ENCODE measurements at regions not wholly inside any gene's neighbourhood (a gene's known extent, or its start where the extent isn't known, plus 50 kb on each side); places are given as distances from the start of the nearest gene placed in this dataset.
A peak's percentile ranks its signal among the peaks of the same experiment; 100 is the strongest.
"Not testable (repeated sequence)": the region's sequence is repeated elsewhere in the genome, so short reads cannot be mapped to it uniquely, and the experiment has no call there.

DNA sequence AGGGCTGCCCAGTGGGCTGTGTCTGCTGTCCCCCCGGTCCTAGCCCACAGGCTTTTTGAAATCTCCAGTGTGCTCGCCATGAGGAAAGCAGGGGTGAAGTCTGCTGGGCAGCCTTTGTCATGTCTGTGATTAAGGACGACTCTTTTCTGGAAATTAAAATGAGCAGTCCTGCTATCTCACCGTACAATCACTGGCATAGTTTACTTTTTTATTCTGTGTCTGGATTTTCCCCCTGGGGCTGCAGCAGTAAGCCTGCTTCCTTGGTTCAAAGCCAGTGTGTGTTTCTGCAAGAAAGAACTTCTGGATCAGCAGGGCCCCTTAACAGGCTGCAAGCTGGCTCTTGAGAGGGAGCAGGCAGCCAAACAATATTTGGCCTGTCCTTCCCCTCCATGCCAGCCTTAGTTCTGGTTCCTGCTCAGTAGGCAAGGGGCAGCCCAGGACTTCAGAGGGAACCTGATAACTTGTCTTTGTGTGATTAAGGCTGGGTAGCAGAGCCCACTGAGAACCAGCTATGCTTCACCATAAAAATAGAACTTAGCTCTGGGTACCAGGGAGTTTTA, 310.1 kb upstream of the PLGLB2 start:
- peaks cover 12% of the 10 kb centered on the region for H3K4me1 Mint-ChIP-seq (ENCODE audit: low read depth)
- DNase-seq; H3K27me3 Mint-ChIP-seq (ENCODE audit: low read depth); H3K9me3 Mint-ChIP-seq; intact Hi-C loops (cut with micrococcal nuclease); H3K27ac Mint-ChIP-seq; CTCF ChIA-PET; H3K36me3 Mint-ChIP-seq (ENCODE audit: low read depth); H3K4me3 Mint-ChIP-seq: not testable (repeated sequence)

DNA sequence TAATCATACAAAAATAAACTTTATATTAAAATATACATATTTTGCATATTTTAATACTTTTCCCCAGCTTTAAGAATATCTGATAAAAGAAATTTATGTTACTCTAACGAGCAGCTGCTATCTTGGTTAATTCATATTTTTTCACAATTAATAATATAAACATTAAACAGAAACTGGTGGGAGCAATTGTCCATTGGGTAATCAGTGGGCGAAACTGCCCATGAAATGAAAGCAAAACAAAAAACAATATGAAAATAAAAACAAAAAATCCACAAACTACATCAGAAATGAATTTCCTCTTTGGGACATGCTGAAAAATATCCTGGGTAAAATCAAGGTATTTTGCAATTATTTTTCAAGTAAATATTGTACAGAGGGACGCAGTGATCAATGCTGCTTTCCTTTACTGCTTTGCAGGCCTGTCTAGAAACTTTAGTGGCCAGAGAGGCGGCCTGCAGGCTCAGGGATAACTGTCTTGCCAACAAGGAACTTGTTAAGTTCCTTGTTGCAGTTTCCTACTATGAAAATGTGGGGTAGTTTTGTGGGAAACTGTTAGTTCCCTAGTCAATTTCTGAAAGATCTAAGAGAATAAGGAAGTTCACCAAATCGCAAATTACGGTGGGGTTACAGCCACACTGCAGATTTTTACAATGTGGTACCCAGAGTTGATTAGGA, 309.0 kb upstream of the PLGLB2 start:
- intact Hi-C loops (cut with micrococcal nuclease); H3K4me3 Mint-ChIP-seq; DNase-seq; H3K27ac Mint-ChIP-seq; CTCF ChIA-PET; H3K36me3 Mint-ChIP-seq (ENCODE audit: low read depth); H3K27me3 Mint-ChIP-seq (ENCODE audit: low read depth); H3K9me3 Mint-ChIP-seq: not testable (repeated sequence)
- peaks cover 15% of the 10 kb centered on the region for H3K4me1 Mint-ChIP-seq (ENCODE audit: low read depth)

DNA sequence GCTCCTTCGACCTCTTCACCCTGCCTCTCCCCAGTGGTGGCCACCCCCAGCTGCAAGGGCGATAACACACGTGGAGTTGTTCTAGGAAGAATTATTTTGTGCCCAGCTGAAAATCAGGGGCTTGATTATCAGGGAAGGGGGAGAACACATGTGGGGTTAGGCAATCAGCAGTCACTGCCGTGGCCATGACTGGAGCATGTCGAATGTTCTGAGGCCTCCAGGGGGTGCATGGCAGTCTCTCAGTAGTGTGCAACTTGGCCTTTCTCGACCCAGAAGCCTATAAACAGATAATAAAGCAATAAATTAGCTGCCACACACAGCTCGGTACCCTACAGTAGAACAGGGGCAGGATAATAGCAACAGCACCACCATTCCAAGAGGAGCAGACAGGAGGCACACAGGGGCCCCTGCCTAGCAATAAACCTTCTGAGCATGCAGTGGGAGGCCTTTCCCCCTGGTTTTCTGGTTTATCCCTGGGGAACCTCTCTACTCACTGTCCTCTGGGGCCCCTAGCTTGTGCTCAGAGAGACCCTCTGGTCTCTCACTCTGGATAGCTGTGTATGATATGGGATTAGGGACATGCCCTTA, 308.2 kb upstream of the PLGLB2 start:
- H3K4me1 Mint-ChIP-seq (ENCODE audit: low read depth): peaks cover 19% of the 10 kb centered on the region
- H3K4me3 Mint-ChIP-seq; H3K27ac Mint-ChIP-seq; H3K36me3 Mint-ChIP-seq (ENCODE audit: low read depth); H3K9me3 Mint-ChIP-seq; CTCF ChIA-PET; intact Hi-C loops (cut with micrococcal nuclease); H3K27me3 Mint-ChIP-seq (ENCODE audit: low read depth); DNase-seq: not testable (repeated sequence)

DNA sequence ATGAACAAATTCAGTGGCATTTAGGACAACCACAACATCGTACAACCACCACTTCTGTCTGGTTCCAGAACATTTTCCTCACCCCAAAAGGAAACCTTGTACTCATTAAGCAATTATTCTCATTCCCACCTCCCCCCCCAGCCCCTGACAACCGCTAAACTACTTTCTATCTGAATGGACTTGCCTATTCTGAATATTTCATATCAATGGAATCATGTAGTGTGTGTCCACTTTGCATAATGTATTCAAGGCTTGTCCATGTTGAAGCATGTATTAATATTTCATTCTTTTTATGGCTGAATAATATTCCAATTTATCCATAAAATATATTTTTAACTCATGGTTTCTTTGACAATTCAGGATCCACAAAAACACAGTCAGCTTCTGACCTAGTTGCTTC, 307.2 kb upstream of the PLGLB2 start:
- H3K27me3 Mint-ChIP-seq (ENCODE audit: low read depth); DNase-seq; CTCF ChIA-PET: not testable (repeated sequence)

DNA sequence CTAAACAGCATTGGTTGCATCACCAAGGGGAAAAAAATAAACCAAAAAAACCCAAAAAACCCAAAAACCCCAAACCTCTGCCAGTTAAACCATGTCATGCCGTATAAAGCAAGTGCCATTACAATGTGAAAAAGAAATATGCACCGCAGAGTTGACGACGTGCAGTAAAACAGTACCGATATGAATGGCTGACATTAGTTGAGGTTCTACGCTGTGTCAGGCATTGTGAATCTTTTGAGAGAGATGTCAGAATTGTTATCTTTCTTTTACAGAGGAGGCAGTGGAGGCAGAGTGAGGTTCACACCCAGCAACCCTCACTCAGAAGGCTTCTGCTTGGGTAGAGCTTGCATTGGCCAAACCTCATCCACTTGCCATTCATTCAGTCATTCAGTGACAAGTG, 306.5 kb upstream of the PLGLB2 start:
- H3K9me3 Mint-ChIP-seq; intact Hi-C loops (cut with micrococcal nuclease); DNase-seq; H3K27ac Mint-ChIP-seq; CTCF ChIA-PET; H3K36me3 Mint-ChIP-seq (ENCODE audit: low read depth); H3K27me3 Mint-ChIP-seq (ENCODE audit: low read depth); H3K4me3 Mint-ChIP-seq: not testable (repeated sequence)
- peaks cover 29% of the 10 kb centered on the region for H3K4me1 Mint-ChIP-seq (ENCODE audit: low read depth)

More for the DNA sequence above, 307.2 kb upstream of the PLGLB2 start:
- H3K9me3 Mint-ChIP-seq; H3K36me3 Mint-ChIP-seq (ENCODE audit: low read depth); H3K27ac Mint-ChIP-seq; H3K4me3 Mint-ChIP-seq; intact Hi-C loops (cut with micrococcal nuclease): not testable (repeated sequence)
- H3K4me1 Mint-ChIP-seq (ENCODE audit: low read depth): peaks cover 27% of the 10 kb centered on the region

DNA sequence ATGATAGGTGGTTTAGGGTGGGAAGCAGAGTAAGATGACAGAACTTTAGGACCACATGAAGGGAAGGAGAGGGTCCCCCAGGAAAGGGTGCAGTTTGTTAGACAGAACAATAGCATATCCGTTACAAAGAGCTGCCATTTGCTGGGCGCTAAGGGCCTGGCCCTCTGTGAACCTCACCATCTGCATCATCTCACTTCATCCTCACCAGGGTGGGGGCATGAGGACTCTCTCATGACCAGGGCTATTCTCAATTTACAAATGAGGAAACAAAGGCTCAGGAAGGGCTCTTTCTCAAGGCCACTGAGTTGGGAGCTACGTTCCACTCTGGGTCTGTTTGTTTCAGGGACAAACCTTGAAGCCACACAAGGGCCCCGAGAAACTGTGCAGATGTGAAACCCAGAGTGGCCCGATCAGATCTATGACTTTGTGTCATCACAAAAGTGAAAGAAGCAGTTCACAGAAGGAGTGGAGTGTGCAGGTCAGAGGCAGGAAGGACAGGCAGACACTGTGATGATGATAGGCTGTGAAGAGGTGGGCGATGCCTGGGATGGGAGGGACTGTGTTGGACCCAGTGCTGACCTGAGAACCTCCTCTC, 304.8 kb upstream of the PLGLB2 start:
- H3K27me3 Mint-ChIP-seq (ENCODE audit: low read depth); H3K27ac Mint-ChIP-seq; CTCF ChIA-PET; H3K36me3 Mint-ChIP-seq (ENCODE audit: low read depth); H3K4me3 Mint-ChIP-seq; intact Hi-C loops (cut with micrococcal nuclease); H3K9me3 Mint-ChIP-seq: not testable (repeated sequence)
- H3K4me1 Mint-ChIP-seq (ENCODE audit: low read depth): peaks cover 30% of the 10 kb centered on the region
- DNase-seq: peak; percentile 59

DNA sequence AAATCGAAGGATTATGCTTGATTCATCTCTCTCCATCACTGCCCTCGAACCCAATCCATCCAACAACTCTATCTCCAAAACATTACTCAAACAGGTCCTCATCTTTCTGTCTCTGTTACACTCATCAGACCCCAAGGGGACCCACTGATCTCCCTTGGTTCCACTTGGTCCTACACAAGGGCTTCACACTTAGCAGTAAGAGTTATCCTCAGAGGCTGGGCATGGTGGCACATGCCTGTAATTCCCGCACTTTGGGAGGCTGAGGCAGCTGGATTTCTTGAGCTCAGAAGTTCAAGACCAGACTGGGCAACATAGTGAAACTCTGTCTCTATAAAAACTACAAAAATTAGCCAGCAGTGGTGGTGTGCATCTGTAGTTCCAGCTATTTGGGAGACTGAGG, 302.9 kb upstream of the PLGLB2 start:
- peaks cover 33% of the 10 kb centered on the region for H3K4me1 Mint-ChIP-seq (ENCODE audit: low read depth)
- CTCF ChIA-PET; H3K27me3 Mint-ChIP-seq (ENCODE audit: low read depth); intact Hi-C loops (cut with micrococcal nuclease); H3K36me3 Mint-ChIP-seq (ENCODE audit: low read depth); H3K4me3 Mint-ChIP-seq; H3K27ac Mint-ChIP-seq; H3K9me3 Mint-ChIP-seq; DNase-seq: not testable (repeated sequence)

DNA sequence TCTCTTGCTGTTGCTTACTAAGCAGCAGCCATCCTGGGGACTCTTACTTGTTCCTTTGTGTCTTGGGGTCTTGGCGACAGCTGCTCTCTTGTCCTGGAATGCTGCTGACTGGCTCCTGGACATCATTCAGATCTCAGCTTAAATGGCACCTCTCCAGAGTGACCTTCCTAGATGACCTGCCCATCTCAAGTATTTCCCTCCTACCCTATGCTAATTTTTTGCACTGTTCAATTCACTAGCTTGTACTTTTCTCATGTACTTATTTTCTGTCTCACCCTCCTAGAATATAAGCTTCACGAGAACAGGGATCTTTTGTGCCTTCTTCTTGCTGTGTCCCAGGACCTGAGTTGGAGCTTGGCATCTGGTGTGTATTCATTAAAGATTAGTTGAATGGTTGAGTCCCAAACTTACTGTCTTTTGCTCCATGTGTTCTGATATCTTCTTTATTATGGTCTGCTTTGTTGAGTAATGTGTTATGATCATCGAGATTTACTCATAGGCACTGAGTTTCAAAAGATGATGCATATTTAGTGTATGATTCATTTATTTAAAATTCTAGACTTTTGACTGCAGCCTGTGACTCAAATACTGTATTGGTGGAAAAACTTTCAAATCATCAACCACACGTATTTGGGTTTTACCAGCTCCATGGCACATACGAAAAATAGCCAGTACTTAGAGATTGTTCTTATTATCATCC, 302.1 kb upstream of the PLGLB2 start:
- H3K36me3 Mint-ChIP-seq (ENCODE audit: low read depth); H3K27me3 Mint-ChIP-seq (ENCODE audit: low read depth); DNase-seq; CTCF ChIA-PET; H3K4me3 Mint-ChIP-seq; intact Hi-C loops (cut with micrococcal nuclease); H3K9me3 Mint-ChIP-seq: not testable (repeated sequence)
- Mint-ChIP-seq H3K4me1 (ENCODE audit: low read depth) (peaks cover 33% of the 10 kb centered on the region), H3K27ac (peak overlapping the region; percentile 77)

DNA sequence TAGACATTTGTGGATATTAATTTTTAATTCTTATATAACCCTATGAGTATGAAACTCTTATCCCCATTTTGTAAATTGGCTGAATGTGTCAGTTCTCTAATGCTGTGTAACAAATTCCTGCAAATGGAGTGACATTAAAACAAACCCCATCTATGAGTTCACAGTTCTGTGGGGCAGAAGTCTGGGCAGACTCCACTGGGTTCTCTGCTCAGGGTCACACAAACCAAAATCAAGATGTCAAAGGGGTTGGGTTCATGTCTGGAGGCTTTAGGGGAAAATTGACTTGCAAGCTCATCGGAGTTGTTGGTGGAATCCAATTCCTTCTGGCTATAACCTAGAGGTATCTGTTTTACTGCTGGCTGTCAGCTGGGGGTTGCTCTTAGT, 301.6 kb upstream of the PLGLB2 start:
- H3K27me3 Mint-ChIP-seq (ENCODE audit: low read depth); intact Hi-C loops (cut with micrococcal nuclease); H3K9me3 Mint-ChIP-seq; H3K4me3 Mint-ChIP-seq; H3K36me3 Mint-ChIP-seq (ENCODE audit: low read depth); DNase-seq; CTCF ChIA-PET; H3K27ac Mint-ChIP-seq: not testable (repeated sequence)
- peaks cover 30% of the 10 kb centered on the region for H3K4me1 Mint-ChIP-seq (ENCODE audit: low read depth)

DNA sequence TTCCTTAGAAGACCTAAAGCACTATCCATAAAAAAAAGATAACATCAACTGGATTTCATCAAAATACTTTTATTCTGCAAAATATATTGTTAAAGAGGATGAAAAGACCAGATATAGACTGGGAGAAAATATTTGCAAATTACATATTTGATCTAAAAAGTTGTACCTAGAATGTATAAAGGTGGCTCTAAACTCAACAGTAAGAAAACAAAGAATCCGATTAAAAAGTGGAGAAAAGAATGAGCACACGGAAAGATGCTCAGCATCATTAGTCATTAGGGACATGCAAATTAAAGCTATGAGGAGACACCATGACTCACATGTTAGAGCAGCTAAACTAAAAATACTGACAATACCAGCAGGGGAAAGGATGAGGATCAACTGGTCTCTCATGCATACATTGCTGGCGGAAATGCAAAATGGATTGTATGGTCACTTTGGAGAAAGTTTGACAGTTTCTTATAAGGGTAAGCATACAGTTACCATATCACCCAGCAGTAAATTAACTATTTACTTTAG, 298.4 kb upstream of the PLGLB2 start:
- CTCF ChIA-PET: not testable (repeated sequence)

DNA sequence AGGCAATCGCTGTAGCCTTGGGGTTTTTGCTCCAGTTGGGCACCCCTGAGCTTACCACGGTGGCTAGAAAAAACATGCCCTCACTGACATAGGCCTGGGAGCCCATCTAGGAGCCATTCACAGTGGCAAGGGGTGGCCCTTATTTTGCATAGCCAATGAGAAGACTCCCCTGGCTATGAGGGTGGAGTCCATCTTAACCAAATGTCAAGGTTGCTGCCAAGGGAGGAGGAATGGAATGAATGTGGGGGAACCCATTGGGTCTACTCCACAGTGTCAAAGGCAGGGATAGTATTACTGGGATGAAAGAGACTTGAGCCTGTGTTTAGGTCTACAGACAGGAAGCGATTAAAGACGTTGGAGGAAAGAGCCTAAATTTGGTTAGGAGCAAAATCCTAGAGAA, 295.7 kb upstream of the PLGLB2 start:
- H3K36me3 Mint-ChIP-seq (ENCODE audit: low read depth); H3K4me3 Mint-ChIP-seq; H3K4me1 Mint-ChIP-seq (ENCODE audit: low read depth); H3K9me3 Mint-ChIP-seq; H3K27me3 Mint-ChIP-seq (ENCODE audit: low read depth); CTCF ChIA-PET; intact Hi-C loops (cut with micrococcal nuclease); DNase-seq; H3K27ac Mint-ChIP-seq: not testable (repeated sequence)

More for the DNA sequence above, 298.4 kb upstream of the PLGLB2 start:
- H3K9me3 Mint-ChIP-seq; intact Hi-C loops (cut with micrococcal nuclease); DNase-seq; H3K36me3 Mint-ChIP-seq (ENCODE audit: low read depth); H3K27me3 Mint-ChIP-seq (ENCODE audit: low read depth); H3K27ac Mint-ChIP-seq; H3K4me3 Mint-ChIP-seq: not testable (repeated sequence)
- H3K4me1 Mint-ChIP-seq (ENCODE audit: low read depth): peaks cover 24% of the 10 kb centered on the region

DNA sequence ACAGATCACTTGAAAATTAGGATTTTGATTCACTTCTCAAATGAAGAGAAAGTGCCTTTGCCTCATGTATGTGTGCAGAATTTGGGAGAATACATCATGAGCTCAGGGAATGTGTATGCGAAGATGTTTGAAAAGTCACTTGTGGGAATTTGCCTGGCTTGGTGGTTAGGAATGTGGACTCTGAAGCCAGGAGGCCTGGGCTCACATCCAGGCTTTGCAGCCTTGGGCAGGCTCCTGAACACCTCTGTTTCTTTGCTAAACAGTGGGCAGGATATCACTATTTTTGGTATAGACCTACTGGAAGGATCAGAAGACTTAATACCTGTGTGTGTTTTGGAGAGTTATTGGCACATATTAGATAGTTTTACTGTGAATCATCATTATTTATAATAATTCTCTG, 295.0 kb upstream of the PLGLB2 start:
- H3K9me3 Mint-ChIP-seq; H3K27me3 Mint-ChIP-seq (ENCODE audit: low read depth); CTCF ChIA-PET; H3K4me1 Mint-ChIP-seq (ENCODE audit: low read depth); H3K27ac Mint-ChIP-seq; H3K36me3 Mint-ChIP-seq (ENCODE audit: low read depth); DNase-seq; H3K4me3 Mint-ChIP-seq; intact Hi-C loops (cut with micrococcal nuclease): not testable (repeated sequence)

Measured in activated naive CD4-positive, alpha-beta T cell treated with anti-CD3 and anti-CD28 coated beads for 36 hours (primary cell).